OCI-LY3 (cell line): ENCODE measurements at regions not wholly inside any gene's neighbourhood (a gene's known extent, or its start where the extent isn't known, plus 50 kb on each side); places are given as distances from the start of the nearest gene placed in this dataset.

ENCODE experiments used
- H2AFZ ChIP-seq: fragments of 200-600, 300-600 bp; shearing (Covaris generic); 2 replicates; pipeline ENCODE4 v1.6.0; 2014; ENCODE audit warnings: antibody characterized with exemption, low read depth, low read length
- H3K27ac ChIP-seq: fragments of 200-600, 300-600 bp; sonication (generic); 2 replicates; pipeline ENCODE4 v1.5.1; 2014; ENCODE audit warnings: mild to moderate bottlenecking, low read length, moderate library complexity, mixed read lengths
- H3K27me3 ChIP-seq: fragments of 200-600, 300-600 bp; sonication (generic); 2 replicates; pipeline ENCODE4 v1.6.1; 2014; ENCODE audit warnings: low read depth, low read length, mixed read lengths
- H3K36me3 ChIP-seq: fragments of 200-600, 300-600 bp; sonication (generic); replicated peaks from 2 replicates; pipeline ENCODE3; 2014; ENCODE audit warnings: low read depth, low read length, mixed read lengths
- H3K4me1 ChIP-seq: fragments of 300-600, 200-600 bp; sonication (generic); 2 replicates; pipeline ENCODE4 v1.6.1; 2014; ENCODE audit warnings: low read length, mixed read lengths
- H3K4me2 ChIP-seq: fragments of 200-600, 300-600 bp; sonication (generic); 2 replicates; pipeline ENCODE4 v1.6.1; 2014; ENCODE audit warnings: low read length, mixed read lengths
- H3K4me3 ChIP-seq: fragments of 300-600, 200-600 bp; sonication (generic); 2 replicates; pipeline ENCODE4 v1.5.1; 2014; ENCODE audit warnings: antibody characterized with exemption, mild to moderate bottlenecking, low read length, moderate library complexity
- H3K79me2 ChIP-seq: fragments of 300-600, 200-600 bp; shearing (Covaris generic); 2 replicates; pipeline ENCODE4 v1.6.1; 2014; ENCODE audit warnings: mild to moderate bottlenecking, low read length, mixed read lengths
- H3K9ac ChIP-seq: fragments of 300-600, 200-600 bp; shearing (Covaris generic); 2 replicates; pipeline ENCODE4 v1.6.0; 2014; ENCODE audit warnings: mild to moderate bottlenecking, low read length, moderate library complexity
- H3K9me3 ChIP-seq: fragments of 200-600, 300-600 bp; shearing (Covaris generic); 2 replicates; pipeline ENCODE4 v1.6.1; 2014; ENCODE audit warnings: low read length, mixed read lengths; ENCODE audit not compliant: insufficient read depth
- H4K20me1 ChIP-seq: fragments of 200-600, 300-600 bp; sonication (generic); 2 replicates; pipeline ENCODE4 v1.6.1; 2016; ENCODE audit warnings: low read length, mixed read lengths; ENCODE audit not compliant: insufficient read depth
- CTCF ChIP-seq: fragments of 200-600, 300-600 bp; sonication (generic); IDR thresholded peaks from 2 replicates; pipeline ENCODE4 v1.5.1; 2014; ENCODE audit warnings: antibody characterized with exemption, low read length, low read depth
- EZH2phosphoT487 ChIP-seq: fragments of 200-600 bp; shearing (Covaris generic); IDR thresholded peaks from 2 replicates; pipeline ENCODE4 v1.6.1; 2018; ENCODE audit warnings: antibody characterized with exemption, mixed run types, low read depth

GRCh38 chr6:139528471-139528870 lies 154.0 kb upstream of the CITED2 start:
- Histone ChIP-seq H3K9me3 (no peaks in the 10 kb centered on the region), H3K4me1 (peaks cover 15% of the 10 kb centered on the region), H3K79me2 (no peaks in the 10 kb centered on the region), H4K20me1 (no peaks in the 10 kb centered on the region), H3K27me3 (no peaks in the 10 kb centered on the region), H3K36me3 (no peaks in the 10 kb centered on the region), H3K4me2 (no peak overlapping the region), H2AFZ (no peak overlapping the region), H3K4me3 (no peak overlapping the region), H3K9ac (no peak overlapping the region), H3K27ac (no peak overlapping the region)
- no peak for TF ChIP-seq EZH2phosphoT487
- no peak for TF ChIP-seq CTCF

GRCh38 chr6:139525415-139525814 lies 151.0 kb upstream of the CITED2 start:
- H3K36me3 ChIP-seq, result no peaks in the 10 kb centered on the region
- H3K27me3 ChIP-seq, result no peaks in the 10 kb centered on the region
- H3K4me2 ChIP-seq, result no peak overlapping the region
- H3K9ac ChIP-seq, result no peak overlapping the region
- H3K79me2 ChIP-seq, result no peaks in the 10 kb centered on the region
- H2AFZ ChIP-seq, result no peak overlapping the region
- no peak overlapping the region for H3K4me3 ChIP-seq
- TF ChIP-seq CTCF, result no peak
- no peak for TF ChIP-seq EZH2phosphoT487
- no peak overlapping the region for H3K27ac ChIP-seq
- H3K4me1 ChIP-seq, result peaks cover 6% of the 10 kb centered on the region
- no peaks in the 10 kb centered on the region for H3K9me3 ChIP-seq
- no peaks in the 10 kb centered on the region for H4K20me1 ChIP-seq

GRCh38 chr6:139523986-139524385 lies 149.5 kb upstream of the CITED2 start:
- no peak overlapping the region for H3K27ac ChIP-seq
- no peak overlapping the region for H3K4me3 ChIP-seq
- H3K36me3 ChIP-seq, result no peaks in the 10 kb centered on the region
- H4K20me1 ChIP-seq, result no peaks in the 10 kb centered on the region
- no peak overlapping the region for H3K4me2 ChIP-seq
- H3K4me1 ChIP-seq, result no peaks in the 10 kb centered on the region
- H3K9ac ChIP-seq, result no peak overlapping the region
- no peak overlapping the region for H2AFZ ChIP-seq
- H3K79me2 ChIP-seq, result no peaks in the 10 kb centered on the region
- H3K9me3 ChIP-seq, result no peaks in the 10 kb centered on the region
- H3K27me3 ChIP-seq, result no peaks in the 10 kb centered on the region
- TF ChIP-seq EZH2phosphoT487, result no peak
- TF ChIP-seq CTCF, result no peak

- Histone ChIP-seq H3K27me3 (no peaks in the 10 kb centered on the region), H3K9ac (no peak overlapping the region), H3K4me3 (no peak overlapping the region), H3K79me2 (no peaks in the 10 kb centered on the region), H3K36me3 (no peaks in the 10 kb centered on the region), H3K9me3 (no peaks in the 10 kb centered on the region), H3K4me1 (no peaks in the 10 kb centered on the region), H3K27ac (no peak overlapping the region), H4K20me1 (no peaks in the 10 kb centered on the region), H2AFZ (no peak overlapping the region), H3K4me2 (no peak overlapping the region)
- TF ChIP-seq CTCF (no peak), EZH2phosphoT487 (no peak)
Observed at GRCh38 chr6:139522511-139523220, 148.2 kb upstream of the CITED2 start.
